ENCODE measurements at regions not wholly inside any gene's neighbourhood (a gene's known extent, or its start where the extent isn't known, plus 50 kb on each side); places are given as distances from the start of the nearest gene placed in this dataset.

DNA sequence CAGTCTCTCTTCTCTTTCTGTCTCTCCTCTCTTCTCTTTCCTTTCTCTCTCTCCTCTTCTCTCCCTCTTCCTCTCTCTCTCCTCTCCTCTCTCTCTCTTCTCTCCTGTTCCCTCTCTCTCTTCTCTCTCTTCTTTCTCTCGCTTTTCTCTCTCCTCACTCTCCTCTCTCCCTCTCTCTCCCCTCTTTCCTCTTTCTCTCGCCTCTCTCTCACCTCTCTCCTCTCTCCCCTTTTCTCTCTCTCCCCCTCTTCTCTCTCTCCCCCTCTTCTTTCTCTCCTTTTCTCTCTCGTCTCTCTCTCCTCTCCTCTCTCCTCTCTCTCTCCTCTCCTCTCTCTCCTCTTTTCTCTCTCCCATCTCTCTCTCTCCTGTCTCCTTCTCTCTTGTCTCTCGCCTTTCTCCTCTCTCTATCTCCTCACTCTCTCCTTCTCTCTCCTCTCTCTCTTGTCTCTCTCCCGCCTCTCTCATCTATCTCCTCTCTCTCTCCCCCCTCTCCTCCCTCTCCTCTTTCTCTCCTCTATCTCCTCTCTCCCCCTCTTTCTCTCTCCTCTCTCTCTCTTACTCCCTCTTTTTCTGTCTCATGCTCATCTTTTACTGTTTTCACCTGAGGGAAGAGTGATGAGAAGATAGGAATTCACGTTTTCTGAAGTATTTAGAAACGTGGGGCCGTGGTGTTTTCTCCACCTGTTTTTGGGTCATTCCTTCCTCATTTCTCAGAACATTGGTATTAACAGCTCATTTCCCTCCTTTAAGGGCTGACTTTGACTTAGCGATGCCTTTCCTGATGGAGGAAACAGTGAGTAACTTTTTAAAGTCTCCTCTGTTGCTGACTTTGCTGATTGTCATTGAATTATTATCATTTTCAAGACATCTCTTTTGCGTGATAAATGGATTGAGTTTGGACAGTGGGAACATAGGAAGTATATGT, 80.6 kb upstream of the CD99 start:
- DNase-seq = no peak
- peak overlapping the region in 1 of 4 donors; percentile 90 for H3K27ac ChIP-seq
- ATAC-seq (ENCODE audit: low FRiP score in 2 of 2) = no peak
- WGBS, 2 donors = 35 to 37% methylated on average over 10 of the region's 10 CpGs
- peaks cover 5 to 22% (median 19%) of the 10 kb centered on the region in 4 donors for H3K4me1 ChIP-seq
- H3K9me3 ChIP-seq = no peaks in the 10 kb centered on the region
- no peaks in the 10 kb centered on the region for H3K27me3 ChIP-seq
- TF ChIP-seq, protein P1, sequence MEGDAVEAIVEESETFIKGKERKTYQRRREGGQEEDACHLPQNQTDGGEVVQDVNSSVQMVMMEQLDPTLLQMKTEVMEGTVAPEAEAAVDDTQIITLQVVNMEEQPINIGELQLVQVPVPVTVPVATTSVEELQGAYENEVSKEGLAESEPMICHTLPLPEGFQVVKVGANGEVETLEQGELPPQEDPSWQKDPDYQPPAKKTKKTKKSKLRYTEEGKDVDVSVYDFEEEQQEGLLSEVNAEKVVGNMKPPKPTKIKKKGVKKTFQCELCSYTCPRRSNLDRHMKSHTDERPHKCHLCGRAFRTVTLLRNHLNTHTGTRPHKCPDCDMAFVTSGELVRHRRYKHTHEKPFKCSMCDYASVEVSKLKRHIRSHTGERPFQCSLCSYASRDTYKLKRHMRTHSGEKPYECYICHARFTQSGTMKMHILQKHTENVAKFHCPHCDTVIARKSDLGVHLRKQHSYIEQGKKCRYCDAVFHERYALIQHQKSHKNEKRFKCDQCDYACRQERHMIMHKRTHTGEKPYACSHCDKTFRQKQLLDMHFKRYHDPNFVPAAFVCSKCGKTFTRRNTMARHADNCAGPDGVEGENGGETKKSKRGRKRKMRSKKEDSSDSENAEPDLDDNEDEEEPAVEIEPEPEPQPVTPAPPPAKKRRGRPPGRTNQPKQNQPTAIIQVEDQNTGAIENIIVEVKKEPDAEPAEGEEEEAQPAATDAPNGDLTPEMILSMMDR (IDR thresholded peaks at IDR 0.05) = no peak
- TF ChIP-seq POLR2AphosphoS5 (IDR thresholded peaks at IDR 0.05) = no peak
- TF ChIP-seq EP300 (IDR thresholded peaks at IDR 0.05) = no peak
- no peak for TF ChIP-seq POLR2A (IDR thresholded peaks at IDR 0.05)
- peaks cover 0 to 9% (median 0%) of the 10 kb centered on the region in 4 donors for H3K36me3 ChIP-seq
- H3K4me3 ChIP-seq = peak overlapping the region in 3 of 4 donors; percentile 81 to 97 (median 93)

DNA sequence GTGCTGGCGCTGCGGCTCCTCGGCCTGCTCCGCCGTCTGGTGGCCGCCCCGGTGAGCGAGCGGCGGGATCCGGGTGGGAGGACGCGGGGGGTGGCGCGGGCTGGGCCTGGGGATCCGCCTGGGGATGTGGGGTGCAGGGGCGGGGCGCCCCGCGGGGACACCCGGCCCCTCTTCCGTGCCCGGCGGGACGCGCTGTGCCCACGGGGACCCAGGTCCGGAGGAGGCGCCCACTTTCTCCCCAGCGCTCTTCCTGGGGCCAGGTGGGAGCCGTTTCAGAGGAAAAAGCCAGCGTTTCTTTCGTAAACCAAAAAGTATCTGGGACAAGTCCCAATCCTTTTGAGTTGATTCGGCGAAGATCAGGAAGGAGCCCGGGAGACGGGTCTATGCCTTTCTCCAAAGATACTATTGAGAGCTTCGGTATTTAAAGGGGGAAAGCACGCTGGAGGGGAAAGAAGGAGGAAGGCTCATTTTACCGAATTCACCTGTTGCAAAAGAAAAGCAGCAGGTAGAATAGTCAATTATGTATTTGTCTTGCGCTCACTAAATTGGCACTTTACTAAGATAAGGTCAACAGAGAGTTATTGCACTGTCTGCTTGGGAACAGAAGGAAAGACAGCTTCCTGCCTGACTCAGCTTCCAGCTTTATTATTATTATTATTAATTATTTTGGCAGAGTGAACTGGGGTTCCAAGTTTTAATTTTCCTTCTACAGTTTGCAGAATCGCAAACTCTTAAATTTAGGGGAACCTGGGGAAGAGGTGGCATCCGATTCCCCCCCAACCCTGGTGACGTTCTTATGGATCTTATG, 81.5 kb upstream of the CD99 start:
- Histone ChIP-seq H3K36me3 (peaks cover 0 to 9% (median 0%) of the 10 kb centered on the region in 4 donors), H3K9me3 (no peaks in the 10 kb centered on the region), H3K27me3 (no peaks in the 10 kb centered on the region), H3K4me1 (peaks cover 5 to 22% (median 19%) of the 10 kb centered on the region in 4 donors), H3K4me3 (peak overlapping the region; percentile 49 to 97 (median 87)), H3K27ac (peak overlapping the region; percentile 77 to 91 (median 86))
- TF ChIP-seq, protein P1 (IDR thresholded peaks at IDR 0.05) = peak in 1 of 6 experiments; percentile 2
- no peak for TF ChIP-seq EP300 (IDR thresholded peaks at IDR 0.05)
- 0 to 1% methylated on average over 16 to 27 of the region's 44 CpGs for WGBS, 2 donors
- DNase-seq (no peak), ATAC-seq (ENCODE audit: low FRiP score in 2 of 2) (no peak)

DNA sequence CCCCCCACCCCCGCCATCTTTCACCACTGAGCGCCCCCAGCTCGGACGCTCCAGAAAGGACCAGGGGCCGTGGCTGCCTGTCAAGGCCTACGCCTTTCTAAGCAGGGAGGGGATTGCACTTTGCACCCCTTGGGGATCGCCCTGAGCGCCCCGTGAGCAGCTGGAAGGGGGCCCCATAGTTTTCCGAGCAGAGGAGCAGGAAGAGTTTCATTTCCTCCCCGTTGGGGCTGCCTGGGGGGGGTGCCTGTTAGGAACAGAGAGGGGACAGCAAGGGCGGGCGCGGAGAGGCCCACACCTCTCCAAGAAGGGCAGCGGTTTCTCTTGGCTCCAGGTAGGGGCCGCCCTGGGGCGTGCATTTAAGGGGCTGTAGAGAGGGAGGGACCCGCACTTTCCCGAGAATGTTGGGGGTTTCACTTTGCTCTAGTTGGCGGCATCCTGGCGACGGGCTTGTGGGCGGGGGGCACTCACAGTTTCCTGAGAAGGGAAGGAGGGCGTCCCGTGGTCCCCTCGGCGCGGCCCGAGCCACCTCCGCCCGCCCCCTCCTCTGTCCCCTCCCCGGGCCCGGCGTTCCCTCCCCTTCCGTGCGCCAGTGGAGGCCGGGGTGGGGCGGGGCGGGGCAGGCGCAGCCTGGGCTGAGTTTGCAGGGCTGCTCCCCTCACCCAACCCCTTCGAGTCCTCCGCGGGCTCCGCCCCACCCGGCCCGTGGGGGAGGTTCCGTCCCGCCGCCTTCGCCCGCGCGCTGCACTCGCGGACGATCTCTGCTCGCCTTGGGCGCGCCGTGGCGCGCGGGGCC, 82.3 kb upstream of the CD99 start:
- peaks cover 0 to 6% (median 0%) of the 10 kb centered on the region in 4 donors for H3K36me3 ChIP-seq
- H3K27me3 ChIP-seq = no peaks in the 10 kb centered on the region
- peak overlapping the region; percentile 77 to 91 (median 86) for H3K27ac ChIP-seq
- peak overlapping the region; percentile 49 to 97 (median 87) for H3K4me3 ChIP-seq
- TF ChIP-seq, protein P1 (IDR thresholded peaks at IDR 0.05) = peak in 1 of 6 experiments; percentile 6
- TF ChIP-seq EP300 (IDR thresholded peaks at IDR 0.05) = no peak
- TF ChIP-seq POLR2A (IDR thresholded peaks at IDR 0.05) = peak in 1 of 4 donors; percentile 64
- peak; percentile 39 to 41 for TF ChIP-seq POLR2AphosphoS5 (IDR thresholded peaks at IDR 0.05)
- WGBS, 2 donors = 0 to 1% methylated on average over 9 to 27 of the region's 63 CpGs
- DNase-seq = peak; percentile 89 to 98
- peak; percentile 97 to 99 for ATAC-seq (ENCODE audit: low FRiP score in 2 of 2)
- peaks cover 5 to 22% (median 19%) of the 10 kb centered on the region in 4 donors for H3K4me1 ChIP-seq
- H3K9me3 ChIP-seq = no peaks in the 10 kb centered on the region

DNA sequence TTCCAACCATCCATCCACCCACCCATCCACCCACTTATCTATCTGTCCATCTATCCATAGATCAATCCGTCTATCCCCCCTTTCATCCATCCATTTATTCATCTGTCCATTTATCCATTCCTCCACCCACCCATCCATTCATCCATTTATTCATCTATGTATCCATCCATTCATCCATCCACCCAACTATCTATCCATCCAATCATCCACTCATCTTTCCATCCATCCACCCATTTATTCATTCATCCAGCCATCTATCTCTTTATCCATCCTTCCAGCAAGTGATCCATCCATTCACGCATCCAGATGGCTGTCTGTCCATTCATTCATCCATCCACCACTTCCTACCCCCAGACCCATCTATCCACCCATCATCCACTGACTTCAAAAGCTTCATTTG, 84.0 kb upstream of the CD99 start:
- ATAC-seq (ENCODE audit: low FRiP score in 2 of 2) (no peak), DNase-seq (no peak)
- 94 to 96% methylated on average over 2 of the region's 2 CpGs for WGBS, 2 donors
- H3K4me3 ChIP-seq = no peak overlapping the region
- peaks cover 5 to 22% (median 19%) of the 10 kb centered on the region in 4 donors for H3K4me1 ChIP-seq
- no peak overlapping the region for H3K27ac ChIP-seq
- no peaks in the 10 kb centered on the region for H3K36me3 ChIP-seq
- TF ChIP-seq, protein P1 (IDR thresholded peaks at IDR 0.05) = no peak
- TF ChIP-seq EP300 (IDR thresholded peaks at IDR 0.05) (no peak), POLR2A (IDR thresholded peaks at IDR 0.05) (no peak), POLR2AphosphoS5 (IDR thresholded peaks at IDR 0.05) (no peak)
- H3K27me3 ChIP-seq = no peaks in the 10 kb centered on the region
- H3K9me3 ChIP-seq = no peaks in the 10 kb centered on the region
